ENCODE measurements at regions not wholly inside any gene's neighbourhood (a gene's known extent, or its start where the extent isn't known, plus 50 kb on each side); places are given as distances from the start of the nearest gene placed in this dataset.

- TF ChIP-seq POLR2A (IDR thresholded peaks at IDR 0.05; ENCODE audit: low read depth) (no peak), POLR2AphosphoS5 (IDR thresholded peaks at IDR 0.05) (no peak), EP300 (IDR thresholded peaks at IDR 0.05) (no peak)
- TF ChIP-seq, protein P1, sequence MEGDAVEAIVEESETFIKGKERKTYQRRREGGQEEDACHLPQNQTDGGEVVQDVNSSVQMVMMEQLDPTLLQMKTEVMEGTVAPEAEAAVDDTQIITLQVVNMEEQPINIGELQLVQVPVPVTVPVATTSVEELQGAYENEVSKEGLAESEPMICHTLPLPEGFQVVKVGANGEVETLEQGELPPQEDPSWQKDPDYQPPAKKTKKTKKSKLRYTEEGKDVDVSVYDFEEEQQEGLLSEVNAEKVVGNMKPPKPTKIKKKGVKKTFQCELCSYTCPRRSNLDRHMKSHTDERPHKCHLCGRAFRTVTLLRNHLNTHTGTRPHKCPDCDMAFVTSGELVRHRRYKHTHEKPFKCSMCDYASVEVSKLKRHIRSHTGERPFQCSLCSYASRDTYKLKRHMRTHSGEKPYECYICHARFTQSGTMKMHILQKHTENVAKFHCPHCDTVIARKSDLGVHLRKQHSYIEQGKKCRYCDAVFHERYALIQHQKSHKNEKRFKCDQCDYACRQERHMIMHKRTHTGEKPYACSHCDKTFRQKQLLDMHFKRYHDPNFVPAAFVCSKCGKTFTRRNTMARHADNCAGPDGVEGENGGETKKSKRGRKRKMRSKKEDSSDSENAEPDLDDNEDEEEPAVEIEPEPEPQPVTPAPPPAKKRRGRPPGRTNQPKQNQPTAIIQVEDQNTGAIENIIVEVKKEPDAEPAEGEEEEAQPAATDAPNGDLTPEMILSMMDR (IDR thresholded peaks at IDR 0.05): no peak
These were observed 110.0 kb downstream of the DYRK2 start for GRCh38 chr12:67758521-67758920.

All from esophagus muscularis mucosa (tissue), 4 donors.